Epithelial cell of proximal tubule (primary cell): ENCODE measurements at regions not wholly inside any gene's neighbourhood (a gene's known extent, or its start where the extent isn't known, plus 50 kb on each side); places are given as distances from the start of the nearest gene placed in this dataset.
A peak's percentile ranks its signal among the peaks of the same experiment; 100 is the strongest.

Experiments
- DNase-seq: peaks from one replicate; pipeline ENCODE4 v3.0.0-alpha.2; 2011; ENCODE audit warnings: low read depth
- H3K4me3 ChIP-seq: 2 replicates; pipeline ENCODE4 v1.5.1; 2011; ENCODE audit warnings: low read depth, mild to moderate bottlenecking, low read length
- CTCF ChIP-seq: conservative IDR thresholded peaks from 2 replicates; pipeline ENCODE4 v1.5.1; 2012; ENCODE audit warnings: low read depth, mild to moderate bottlenecking, low read length

DNA sequence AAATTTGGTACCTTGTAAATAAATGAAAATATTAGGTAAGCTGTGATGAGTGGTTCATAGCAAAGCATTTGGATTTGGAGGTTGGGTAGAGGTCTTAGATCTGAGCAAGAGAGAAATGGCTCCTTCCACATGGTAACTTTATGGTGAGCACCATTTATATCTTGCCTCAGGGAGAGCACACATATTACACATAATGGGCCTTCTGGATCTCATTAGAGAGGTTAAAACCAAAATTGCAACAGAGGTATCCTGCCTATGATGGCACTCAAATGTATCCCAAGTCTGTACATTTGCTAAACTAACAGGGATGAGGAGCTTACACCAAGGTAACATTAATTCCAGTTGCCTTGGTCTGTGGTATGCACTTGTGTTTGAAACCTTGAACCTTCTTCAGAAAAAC, 87.1 kb upstream of the PUDP start:
- H3K4me3 ChIP-seq = no peak overlapping the region
- no peak for TF ChIP-seq CTCF

DNA sequence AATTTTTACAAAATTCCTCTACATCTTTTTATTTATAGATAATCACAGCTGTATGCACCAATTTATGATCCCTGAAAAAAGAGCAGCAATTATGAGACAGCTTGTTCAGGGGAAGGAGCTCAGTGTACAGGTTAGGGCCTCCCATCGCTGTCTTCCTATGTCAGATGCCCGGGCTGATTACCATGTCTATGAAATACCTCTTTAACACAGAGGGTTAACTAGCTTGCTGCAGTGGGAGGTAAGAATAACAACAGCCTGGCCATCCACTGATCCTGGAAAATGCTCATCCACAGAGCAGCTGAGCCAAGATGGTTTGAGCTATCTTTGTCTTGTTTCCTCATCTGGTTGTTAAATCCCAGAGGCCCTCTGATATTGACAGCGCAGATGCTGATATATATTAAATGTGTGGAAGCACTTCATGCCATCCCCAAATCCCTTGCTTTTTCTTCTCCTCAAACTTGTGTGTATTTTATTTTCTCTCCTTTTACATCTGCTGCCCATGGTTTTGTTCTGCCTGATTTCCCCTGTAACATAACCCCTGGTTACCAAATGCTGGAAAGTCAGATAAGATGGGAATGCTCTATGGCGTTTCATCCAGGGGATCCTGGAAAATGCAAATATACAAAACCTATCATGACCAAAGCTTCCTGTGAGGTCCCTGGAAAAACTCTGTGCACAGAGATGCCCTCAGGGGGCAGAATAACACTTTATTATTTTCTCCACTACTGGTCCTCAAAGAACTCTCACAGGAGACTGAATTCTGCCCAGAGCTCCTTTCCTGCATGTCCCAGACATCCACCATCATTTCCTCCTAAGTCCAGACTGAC, 85.8 kb upstream of the PUDP start:
- peak; percentile 7 for TF ChIP-seq CTCF
- no peak for DNase-seq
- no peak overlapping the region for H3K4me3 ChIP-seq

More for the DNA sequence above, 87.1 kb upstream of the PUDP start:
- no peak for DNase-seq

- no peak overlapping the region for H3K4me3 ChIP-seq
- no peak for TF ChIP-seq CTCF
Observed at GRCh38 chrX:7228226-7228625, 80.3 kb upstream of the PUDP start.

DNA sequence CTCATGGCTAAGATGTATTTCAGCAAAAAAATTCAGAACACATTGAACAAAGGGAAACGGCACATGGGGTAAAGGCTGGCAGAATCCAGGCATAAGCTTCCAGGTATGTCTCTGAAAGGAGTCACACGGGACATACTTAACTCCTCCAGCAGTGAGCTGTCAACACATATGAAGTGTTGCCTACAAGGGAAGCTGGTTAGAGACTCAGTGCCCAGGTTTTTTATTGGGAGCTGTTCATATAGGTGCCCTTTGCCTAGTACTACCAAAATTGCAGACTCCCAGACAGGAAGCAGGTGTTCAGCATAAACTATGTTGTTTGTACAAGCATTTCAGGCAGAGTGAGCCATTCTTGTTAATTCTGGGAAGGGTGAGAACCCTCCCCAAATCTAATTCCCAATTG, 77.4 kb upstream of the PUDP start:
- no peak for DNase-seq
- no peak for TF ChIP-seq CTCF
- no peak overlapping the region for H3K4me3 ChIP-seq

More at GRCh38 chrX:7228226-7228625, 80.3 kb upstream of the PUDP start:
- DNase-seq = no peak

- H3K4me3 ChIP-seq = no peak overlapping the region
- no peak for TF ChIP-seq CTCF
- DNase-seq = no peak
Observed at GRCh38 chrX:7223271-7223670, 75.3 kb upstream of the PUDP start.

DNA sequence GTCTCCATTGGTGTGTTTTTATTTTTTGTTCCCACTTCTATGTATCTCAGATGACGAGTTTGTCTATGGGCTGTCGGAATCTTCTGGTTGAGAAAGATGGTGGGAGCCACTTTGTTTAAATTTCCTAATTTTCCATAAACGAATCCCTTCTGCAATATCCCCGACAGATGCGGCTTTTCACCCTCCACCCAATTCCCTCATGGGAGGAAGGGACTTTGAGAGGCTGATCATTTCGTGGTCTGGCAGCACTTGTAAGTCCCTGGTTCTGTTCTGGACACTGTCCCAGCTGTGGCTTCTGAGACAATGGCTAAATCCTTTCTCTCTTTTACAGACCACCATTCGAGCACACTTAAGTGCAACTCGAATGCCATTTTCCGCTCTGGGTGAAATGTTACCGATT, 72.2 kb upstream of the PUDP start:
- TF ChIP-seq CTCF = no peak
- no peak for DNase-seq
- no peak overlapping the region for H3K4me3 ChIP-seq

DNA sequence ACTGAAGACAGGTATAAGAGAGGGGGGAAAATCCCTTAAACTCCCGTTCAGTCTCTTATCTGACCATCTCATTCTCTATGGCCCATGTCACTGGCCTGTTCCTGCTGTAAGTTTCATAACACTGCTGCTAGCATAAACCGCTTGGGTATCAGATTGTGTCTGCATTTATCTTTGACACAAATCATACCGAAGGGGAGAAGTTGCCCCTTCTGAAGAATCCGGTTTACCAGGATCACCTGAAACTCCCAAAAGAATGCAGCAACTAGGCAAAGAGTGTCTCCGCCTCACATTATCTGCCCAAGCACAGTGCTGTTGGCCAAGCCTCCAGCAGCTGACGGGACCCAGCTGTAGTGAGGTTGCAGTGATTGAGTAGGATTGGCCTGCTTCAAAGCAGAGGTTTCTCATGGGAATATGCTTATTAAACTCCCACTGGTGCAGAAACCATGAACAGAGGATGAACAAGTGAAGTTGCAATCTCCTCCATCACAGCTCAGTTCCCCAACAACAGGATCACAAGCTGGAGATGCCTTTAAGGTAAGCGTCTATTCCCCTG, 71.3 kb upstream of the PUDP start:
- TF ChIP-seq CTCF = no peak
- H3K4me3 ChIP-seq = no peak overlapping the region
- DNase-seq = no peak
